GM12864 (cell line): ENCODE measurements at regions not wholly inside any gene's neighbourhood (a gene's known extent, or its start where the extent isn't known, plus 50 kb on each side); places are given as distances from the start of the nearest gene placed in this dataset.
A peak's percentile ranks its signal among the peaks of the same experiment; 100 is the strongest.

Source experiments
- DNase-seq: peaks from one replicate; pipeline ENCODE4 v3.0.0-alpha.2; 2011; ENCODE audit warnings: low read depth
- H3K4me3 ChIP-seq: 2 replicates; pipeline ENCODE4 v1.5.1; 2011; ENCODE audit warnings: mild to moderate bottlenecking, low read depth, low read length, control low read depth
- CTCF ChIP-seq: IDR thresholded peaks from 2 replicates; pipeline ENCODE4 v1.5.1; 2011; ENCODE audit warnings: low read depth, mild to moderate bottlenecking, moderate library complexity, low read length, control low read depth, inconsistent platforms; ENCODE audit errors: missing control alignments

- no peak overlapping the region for H3K4me3 ChIP-seq
- no peak for TF ChIP-seq CTCF
- DNase-seq = no peak
Measured at GRCh38 chr5:6825678-6826244, 112.5 kb downstream of the TENT4A start.

GRCh38 chr5:6826756-6827155 lies 113.5 kb downstream of the TENT4A start:
- H3K4me3 ChIP-seq = no peak overlapping the region
- DNase-seq = no peak
- TF ChIP-seq CTCF = no peak

GRCh38 chr5:6827526-6828219 lies 114.4 kb downstream of the TENT4A start:
- no peak for TF ChIP-seq CTCF
- H3K4me3 ChIP-seq = no peak overlapping the region; the same call in 1 of the 2 replicates
- DNase-seq = peak; percentile 33

GRCh38 chr5:6829150-6829784 lies 116.0 kb downstream of the TENT4A start:
- peak; percentile 44 for DNase-seq
- TF ChIP-seq CTCF = no peak

GRCh38 chr5:6830643-6831239 lies 117.5 kb downstream of the TENT4A start:
- H3K4me3 ChIP-seq = no peak overlapping the region
- no peak for DNase-seq
- no peak for TF ChIP-seq CTCF

More at GRCh38 chr5:6829150-6829784, 116.0 kb downstream of the TENT4A start:
- H3K4me3 ChIP-seq = no peak overlapping the region

GRCh38 chr5:6831678-6832671 lies 118.7 kb downstream of the TENT4A start:
- no peak for DNase-seq
- no peak overlapping the region for H3K4me3 ChIP-seq
- no peak for TF ChIP-seq CTCF
